K562 (cell line): ENCODE measurements at regions not wholly inside any gene's neighbourhood (a gene's known extent, or its start where the extent isn't known, plus 50 kb on each side); places are given as distances from the start of the nearest gene placed in this dataset.

Experiments
- ATF2 ChIP-seq: sonication (generic); formaldehyde crosslinking; IDR thresholded peaks from 2 replicates; pipeline ENCODE4 v1.8.1; 2022; ENCODE audit warnings: missing genetic modification reagents
- ATF4 ChIP-seq: fragments of 450-650 bp; formaldehyde crosslinking; IDR thresholded peaks from 2 replicates; pipeline ENCODE4 v1.4.0; 2022; ENCODE audit warnings: mild to moderate bottlenecking, moderate library complexity
- BRD9 ChIP-seq: fragments of 450-650 bp; IDR thresholded peaks from 2 replicates; pipeline ENCODE4 v1.6.1; 2018; ENCODE audit warnings: low read depth; ENCODE audit not compliant: partially characterized antibody
- BRF1 ChIP-seq: IDR thresholded peaks from 3 replicates; pipeline ENCODE4 v1.6.1; 2011; ENCODE audit warnings: borderline replicate concordance, mild to moderate bottlenecking; ENCODE audit not compliant: insufficient read length; ENCODE audit errors: extremely low read depth
- CLOCK ChIP-seq: fragments of 250-450 bp; sonication (Bioruptor Pico); IDR thresholded peaks from 2 replicates; pipeline ENCODE4 v1.4.0; 2020; ENCODE audit warnings: mild to moderate bottlenecking, moderate library complexity, borderline replicate concordance
- COPS2 ChIP-seq: fragments of 450-650 bp; conservative IDR thresholded peaks from 2 replicates; pipeline ENCODE4 v1.6.1; 2016; ENCODE audit warnings: mild to moderate bottlenecking, moderate library complexity
- CREB3 ChIP-seq: fragments of 450-650 bp; conservative IDR thresholded peaks from 2 replicates; pipeline ENCODE4 v1.6.1; 2016; ENCODE audit warnings: missing genetic modification characterization, low read depth, mild to moderate bottlenecking, missing compliant biosample characterization, moderate library complexity
- EHMT2 ChIP-seq: fragments of 450-650 bp; IDR thresholded peaks from 2 replicates; pipeline ENCODE4 v1.6.1; 2018; ENCODE audit warnings: antibody characterized with exemption
- FIP1L1 ChIP-seq: fragments of 200-400 bp; formaldehyde crosslinking; IDR thresholded peaks from 2 replicates; pipeline ENCODE4 v1.6.1; 2018; ENCODE audit warnings: mild to moderate bottlenecking, low read depth, low read length; ENCODE audit not compliant: poor library complexity, severe bottlenecking
- HLTF ChIP-seq: fragments of 450-650 bp; IDR thresholded peaks from 2 replicates; pipeline ENCODE4 v1.6.1; 2016
- ID3 ChIP-seq, 2 experiments: fragments of 250-450 bp in 1 of 2; fragments of 450-650 bp in 1 of 2; sonication (Bioruptor Pico) in 1 of 2; IDR thresholded peaks; 2 replicates each; pipeline versions ENCODE4 v1.6.1 to v1.8.0; 2016 to 2021; ENCODE audit warnings: mild to moderate bottlenecking in 2 of 2, moderate library complexity in 2 of 2, missing compliant biosample characterization in 1 of 2, missing genetic modification characterization in 1 of 2
- IFI16 ChIP-seq: fragments of 250-450 bp; sonication (Bioruptor Pico); IDR thresholded peaks from 2 replicates; pipeline ENCODE4 v2.1.2; 2022; ENCODE audit warnings: mild to moderate bottlenecking, inconsistent platforms
- KDM4B ChIP-seq, 2 experiments: fragments of 450-650 bp in 1 of 2; sonication (generic) in 1 of 2; IDR thresholded peaks; 2 replicates each; pipeline ENCODE4 v1.6.1; 2016 to 2017; ENCODE audit warnings: borderline replicate concordance in 2 of 2, antibody characterized with exemption in 1 of 2, low read depth in 1 of 2, mild to moderate bottlenecking in 1 of 2
- NFYB ChIP-seq: IDR thresholded peaks from 2 replicates; pipeline ENCODE4 v1.6.1; 2011; ENCODE audit warnings: mild to moderate bottlenecking, moderate library complexity; ENCODE audit not compliant: insufficient read length; ENCODE audit errors: extremely low read depth
- POU5F1 ChIP-seq: fragments of 150-350 bp; IDR thresholded peaks from 2 replicates; pipeline ENCODE4 v1.6.1; 2014; ENCODE audit warnings: borderline replicate concordance, low read length, low read depth, mild to moderate bottlenecking; ENCODE audit not compliant: partially characterized antibody
- RAD21 ChIP-seq, 2 experiments: fragments of 250-450 bp in 1 of 2; fragments of 450-650 bp in 1 of 2; sonication (Bioruptor Pico) in 1 of 2; formaldehyde crosslinking in 1 of 2; IDR thresholded peaks in 1 of 2; conservative IDR thresholded peaks in 1 of 2; 2 replicates each; pipeline versions ENCODE4 v1.4.0 to v1.8.0; 2020 to 2022; ENCODE audit warnings: mild to moderate bottlenecking in 2 of 2, moderate library complexity in 1 of 2
- SMAD2 ChIP-seq: fragments of 150-350 bp; IDR thresholded peaks from 2 replicates; pipeline ENCODE4 v1.6.1; 2014; ENCODE audit warnings: low read depth, mild to moderate bottlenecking, low read length
- SRSF9 ChIP-seq: fragments of 200-400 bp; formaldehyde crosslinking; IDR thresholded peaks from 2 replicates; pipeline ENCODE4 v1.6.1; 2017; ENCODE audit warnings: low read depth, low read length, borderline replicate concordance
- STAT5A ChIP-seq: IDR thresholded peaks from 2 replicates; pipeline ENCODE4 v1.6.1; 2012; ENCODE audit warnings: low read length, inconsistent platforms, borderline replicate concordance
- TBP ChIP-seq: optimal IDR thresholded peaks from 2 replicates; pipeline ENCODE3; 2011; ENCODE audit warnings: low read depth, low read length, improper control_type of control experiment
- TCF7 ChIP-seq: sonication (generic); IDR thresholded peaks from 2 replicates; pipeline ENCODE4 v1.6.1; 2016; ENCODE audit warnings: antibody characterized with exemption, borderline replicate concordance
- ZC3H11A ChIP-seq: IDR thresholded peaks from 2 replicates; pipeline ENCODE4 v1.6.1; 2012; ENCODE audit warnings: low read depth, low read length, improper control_type of control experiment
- ZZZ3 ChIP-seq: fragments of 450-650 bp; IDR thresholded peaks from 2 replicates; pipeline ENCODE4 v1.6.1; 2016; ENCODE audit warnings: antibody characterized with exemption, mild to moderate bottlenecking, moderate library complexity

GRCh38 chr3:153289334-153289808 is 127.3 kb downstream of the RAP2B start (continued):
- TF ChIP-seq SRSF9 (no peak), SMAD2 (no peak), ZC3H11A (no peak), ZZZ3 (no peak), EHMT2 (peak; percentile 64), KDM4B (IDR thresholded peaks at IDR 0.05; ENCODE audit: borderline replicate concordance in 2 of 2, low read depth in 1 of 2) (no peak), STAT5A (no peak), BRF1 (no peak), HLTF (no peak), POU5F1 (no peak), RAD21 (CRISPR knock-in tag; conservative IDR thresholded peaks at IDR 0.05 in 1 of 2, IDR thresholded peaks at IDR 0.05 in 1 of 2) (peak; percentile 20 to 23; a peak in 2 of 4 replicates), CLOCK (CRISPR knock-in tag) (no peak), IFI16 (no peak), ATF4 (CRISPR knock-in tag) (0 out of 2 replicates have a peak, but pooled peaks have one; percentile 44), TCF7 (no peak), FIP1L1 (no peak), BRD9 (peak; percentile 96), ATF2 (CRISPR knock-in tag) (no peak), ID3 (CRISPR knock-in tag; IDR thresholded peaks at IDR 0.05) (no peak), ID3 (tag; IDR thresholded peaks at IDR 0.05) (no peak), NFYB (no peak), CREB3 (tag) (0 out of 2 replicates have a peak, but pooled peaks have one; percentile 56), COPS2 (no peak), TBP (peak; percentile 49)
